GM12878 (cell line): ENCODE measurements at regions not wholly inside any gene's neighbourhood (a gene's known extent, or its start where the extent isn't known, plus 50 kb on each side); places are given as distances from the start of the nearest gene placed in this dataset.

ENCODE experiments used
- ATAC-seq: fragments of 200-7000 bp; cut with Tn5 transposase; 3 replicates; pipeline ENCODE4 v1.9.1; 2020; ENCODE audit warnings: mild to moderate bottlenecking, moderate library complexity
- BruUV-seq: library from RNA; stranded (reverse); fragments of 400-500 nt; replicated peaks from 2 replicates; lab custom pipeline; 2021; lab: Mats Ljungman, UMichigan
- CTCF ChIA-PET: fragments of 300-600 bp; sonication (Branson Sonifier 250); formaldehyde crosslinking; extraction: SDS; loops from one replicate; lab custom pipeline; 2021; ENCODE audit warnings: inconsistent platforms; lab: Yijun Ruan, JAX
- POLR2A ChIA-PET: fragments of 350-600 bp; formaldehyde crosslinking; extraction: SDS; loops from one replicate; lab custom pipeline; 2021; ENCODE audit warnings: inconsistent platforms; lab: Charles Lee
- RAD21 ChIA-PET: fragments of 300-600 bp; sonication (Branson Sonifier 250); formaldehyde crosslinking; loops from one replicate; lab custom pipeline; 2023; ENCODE audit warnings: antibody characterized with exemption; ENCODE audit not compliant: unreplicated experiment; lab: Charles Lee
- SMC1A ChIA-PET: fragments of 300-600 bp; sonication (Branson Sonifier 250); formaldehyde crosslinking; loops from one replicate; lab custom pipeline; 2023; ENCODE audit not compliant: unreplicated experiment, uncharacterized antibody; lab: Charles Lee
- DNase-seq: peaks from one replicate; pipeline ENCODE4 v3.0.0-alpha.2; 2011; ENCODE audit warnings: low read depth, low spot score
- FAIRE-seq: peaks from 3 replicates; lab custom pipeline; 2011; peaks lifted over from hg19 to GRCh38; lab: Jason Lieb, UNC
- H2AFZ ChIP-seq: 2 replicates; pipeline ENCODE4 v1.6.0; 2011; ENCODE audit warnings: low read depth, low read length, control low read depth; ENCODE audit not compliant: control insufficient read depth
- H3K27ac ChIP-seq: 2 replicates; pipeline ENCODE4 v1.5.1; 2011; ENCODE audit warnings: control low read depth; ENCODE audit not compliant: control insufficient read depth, insufficient read depth
- H3K27me3 ChIP-seq, 2 experiments: replicated peaks in 1 of 2; 2 replicates each; pipeline versions ENCODE4 v1.6.0 to v1.6.1; 2011; ENCODE audit warnings: low read length in 1 of 2; ENCODE audit not compliant: control insufficient read depth in 2 of 2, insufficient read depth in 2 of 2
- H3K36me3 ChIP-seq, 2 experiments: 2 replicates each; pipeline ENCODE4 v1.5.1; 2011; ENCODE audit warnings: low read length in 1 of 2; ENCODE audit not compliant: control insufficient read depth in 2 of 2, insufficient read depth in 2 of 2
- H3K4me1 ChIP-seq: 2 replicates; pipeline ENCODE4 v1.6.1; 2011; ENCODE audit warnings: mild to moderate bottlenecking, low read length, moderate library complexity, mixed read lengths; ENCODE audit not compliant: control insufficient read depth, insufficient read depth
- H3K4me2 ChIP-seq: 2 replicates; pipeline ENCODE4 v1.6.0; 2011; ENCODE audit warnings: control low read depth; ENCODE audit not compliant: control insufficient read depth, insufficient read depth
- H3K4me3 ChIP-seq: fragments of 200-600 bp; sonication (generic); 2 replicates; pipeline ENCODE4 v1.5.1; 2016
- H3K79me2 ChIP-seq: 2 replicates; pipeline ENCODE4 v1.6.0; 2011; ENCODE audit warnings: low read length; ENCODE audit not compliant: control insufficient read depth, insufficient read depth
- H3K9ac ChIP-seq: 2 replicates; pipeline ENCODE4 v1.8.0; 2011; ENCODE audit warnings: low read length, control low read depth, mixed read lengths; ENCODE audit not compliant: control insufficient read depth, insufficient read depth
- H3K9me3 ChIP-seq: replicated peaks from 3 replicates; pipeline ENCODE4 v1.5.1; 2011; ENCODE audit warnings: mild to moderate bottlenecking, low read length; ENCODE audit not compliant: control insufficient read depth, insufficient read depth
- H4K20me1 ChIP-seq: 2 replicates; pipeline ENCODE4 v1.6.0; 2011; ENCODE audit not compliant: control insufficient read depth, insufficient read depth
- CEBPZ ChIP-seq: fragments of 150-350 bp; IDR thresholded peaks from 2 replicates; pipeline ENCODE4 v1.6.1; 2016; ENCODE audit warnings: low read depth, low read length
- E2F8 ChIP-seq: fragments of 450-650 bp; IDR thresholded peaks from 2 replicates; pipeline ENCODE4 v1.6.1; 2018; ENCODE audit warnings: mild to moderate bottlenecking, low read depth, moderate library complexity; ENCODE audit not compliant: partially characterized antibody
- FOS ChIP-seq: IDR thresholded peaks from 3 replicates; pipeline ENCODE4 v1.6.1; 2011; ENCODE audit warnings: borderline replicate concordance; ENCODE audit not compliant: insufficient read length; ENCODE audit errors: extremely low read depth
- KLF5 ChIP-seq: fragments of 450-650 bp; IDR thresholded peaks from 2 replicates; pipeline ENCODE4 v1.6.1; 2014; ENCODE audit warnings: mild to moderate bottlenecking; ENCODE audit not compliant: partially characterized antibody
- NFYA ChIP-seq: IDR thresholded peaks from 2 replicates; pipeline ENCODE4 v1.6.1; 2011; ENCODE audit warnings: low read depth, mild to moderate bottlenecking, low read length, improper control_type of control experiment, borderline replicate concordance
- RAD21 ChIP-seq: IDR thresholded peaks from 2 replicates; pipeline ENCODE4 v1.6.1; 2011; ENCODE audit warnings: mild to moderate bottlenecking, low read depth, low read length, moderate library complexity; ENCODE audit not compliant: insufficient read depth
- RAD51 ChIP-seq: fragments of 450-650 bp; IDR thresholded peaks from 2 replicates; pipeline ENCODE4 v1.6.1; 2016; ENCODE audit warnings: moderate library complexity, mild to moderate bottlenecking, inconsistent platforms
- RBBP5 ChIP-seq: fragments of 200-600 bp; sonication (generic); conservative IDR thresholded peaks from 2 replicates; pipeline ENCODE4 v1.6.1; 2016
- WGBS: methylation state at CpG from one replicate; pipeline ENCODE4 v1.1.6; 2016; ENCODE audit warnings: low lambda C conversion rate; ENCODE audit not compliant: insufficient replicate concordance, insufficient coverage; ENCODE audit errors: missing lambda C conversion rate; 5-methylcytosine and 5-hydroxymethylcytosine counted together
- in situ Hi-C: fragments of 300-500 bp; cut with MboI; formaldehyde crosslinking; loops from 9 replicates; pipeline ENCODE4 v1.14.3; 2018; ENCODE audit warnings: mixed read lengths
- intact Hi-C: fragments of 100-400 bp; cut with micrococcal nuclease; formaldehyde crosslinking; loops from one replicate; pipeline ENCODE4 v1.14.2; 2022; ENCODE audit not compliant: unreplicated experiment
- TF ChIP-seq, protein P1 (sequence below): fragments of 450-650 bp; IDR thresholded peaks from 2 replicates; pipeline ENCODE4 v1.6.1; 2017; ENCODE audit warnings: mild to moderate bottlenecking, low read depth, inconsistent platforms; ENCODE audit not compliant: poor library complexity, severe bottlenecking
- TF ChIP-seq, protein P2 (sequence below): fragments of 450-650 bp; IDR thresholded peaks from 2 replicates; pipeline ENCODE4 v1.6.1; 2016; ENCODE audit warnings: mild to moderate bottlenecking

DNA sequence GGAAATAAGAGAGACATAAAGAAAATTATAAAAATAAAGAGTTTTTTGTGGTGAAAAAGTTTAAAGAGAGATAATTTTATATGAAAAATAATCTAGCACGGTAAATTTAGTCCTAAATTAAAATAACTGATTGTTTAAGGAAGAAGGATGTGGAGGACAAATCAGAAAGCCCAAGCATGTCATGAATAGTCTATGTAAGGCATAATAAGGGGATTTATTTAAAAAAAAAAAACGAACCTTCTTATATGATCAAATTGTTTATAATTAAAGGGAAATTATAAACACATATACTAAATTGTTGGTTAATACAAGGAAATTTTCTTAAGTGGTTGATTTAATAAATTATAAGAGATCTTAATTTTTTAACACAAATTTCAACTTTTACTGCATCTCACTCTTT is 551.8 kb upstream of the TYRP1 start (continued):
- TF ChIP-seq FOS (no peak), RAD21 (no peak)

DNA sequence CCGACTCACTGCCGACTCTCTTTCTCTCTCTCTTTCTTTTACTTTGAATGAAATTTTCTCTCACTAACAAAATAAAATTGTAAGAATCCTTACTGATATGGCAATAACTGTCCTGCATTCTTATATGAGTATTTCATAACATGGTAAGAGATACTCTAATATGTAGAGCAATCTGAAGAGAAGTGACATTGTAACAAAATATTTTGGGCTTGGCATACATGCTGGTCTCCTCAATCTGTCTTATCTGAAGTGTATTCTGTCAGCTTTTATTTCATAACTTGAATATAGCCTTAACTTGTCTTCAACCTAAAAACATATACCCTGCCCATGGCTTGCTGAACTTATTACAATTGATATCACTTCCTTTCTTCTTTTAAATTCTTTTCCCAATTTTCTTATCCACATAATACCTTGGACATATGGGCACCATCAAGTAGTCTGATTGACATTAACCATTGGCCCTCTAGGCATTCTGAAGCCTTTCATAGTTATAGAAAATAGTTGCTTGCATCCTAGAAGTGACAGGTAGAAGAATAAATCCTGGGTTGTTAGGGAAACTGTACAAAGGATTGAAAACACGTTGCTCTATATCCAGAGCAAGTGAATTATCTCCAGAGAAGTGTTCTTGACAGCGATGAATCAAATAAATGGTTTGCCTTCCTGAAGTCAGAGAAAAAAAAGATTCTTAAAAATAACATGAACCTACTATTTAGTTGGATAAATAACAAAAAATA is 537.6 kb upstream of the TYRP1 start:
- Histone ChIP-seq H3K4me3 (no peak overlapping the region), H3K4me2 (no peak overlapping the region), H3K4me1 (no peaks in the 10 kb centered on the region), H3K27ac (no peak overlapping the region), H3K9me3 (no peaks in the 10 kb centered on the region), H3K79me2 (no peaks in the 10 kb centered on the region), H2AFZ (no peak overlapping the region), H4K20me1 (no peaks in the 10 kb centered on the region), H3K36me3 (no peaks in the 10 kb centered on the region), H3K9ac (no peak overlapping the region), H3K27me3 (no peaks in the 10 kb centered on the region)
- CTCF ChIA-PET, result no interaction called here
- in situ Hi-C loops, result no loop called here
- WGBS, result 14% methylated on average over 4 of the region's 4 CpGs
- intact Hi-C loops, result no loop called here
- FAIRE-seq (no peak), DNase-seq (no peak), ATAC-seq (no peak)
- POLR2A ChIA-PET, result no interaction called here
- TF ChIP-seq NFYA (no peak), RAD51 (no peak), CEBPZ (no peak), E2F8 (no peak), KLF5 (no peak), RBBP5 (no peak)
- TF ChIP-seq, protein P1, sequence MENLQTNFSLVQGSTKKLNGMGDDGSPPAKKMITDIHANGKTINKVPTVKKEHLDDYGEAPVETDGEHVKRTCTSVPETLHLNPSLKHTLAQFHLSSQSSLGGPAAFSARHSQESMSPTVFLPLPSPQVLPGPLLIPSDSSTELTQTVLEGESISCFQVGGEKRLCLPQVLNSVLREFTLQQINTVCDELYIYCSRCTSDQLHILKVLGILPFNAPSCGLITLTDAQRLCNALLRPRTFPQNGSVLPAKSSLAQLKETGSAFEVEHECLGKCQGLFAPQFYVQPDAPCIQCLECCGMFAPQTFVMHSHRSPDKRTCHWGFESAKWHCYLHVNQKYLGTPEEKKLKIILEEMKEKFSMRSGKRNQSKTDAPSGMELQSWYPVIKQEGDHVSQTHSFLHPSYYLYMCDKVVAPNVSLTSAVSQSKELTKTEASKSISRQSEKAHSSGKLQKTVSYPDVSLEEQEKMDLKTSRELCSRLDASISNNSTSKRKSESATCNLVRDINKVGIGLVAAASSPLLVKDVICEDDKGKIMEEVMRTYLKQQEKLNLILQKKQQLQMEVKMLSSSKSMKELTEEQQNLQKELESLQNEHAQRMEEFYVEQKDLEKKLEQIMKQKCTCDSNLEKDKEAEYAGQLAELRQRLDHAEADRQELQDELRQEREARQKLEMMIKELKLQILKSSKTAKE, result no peak
- TF ChIP-seq, protein P2, sequence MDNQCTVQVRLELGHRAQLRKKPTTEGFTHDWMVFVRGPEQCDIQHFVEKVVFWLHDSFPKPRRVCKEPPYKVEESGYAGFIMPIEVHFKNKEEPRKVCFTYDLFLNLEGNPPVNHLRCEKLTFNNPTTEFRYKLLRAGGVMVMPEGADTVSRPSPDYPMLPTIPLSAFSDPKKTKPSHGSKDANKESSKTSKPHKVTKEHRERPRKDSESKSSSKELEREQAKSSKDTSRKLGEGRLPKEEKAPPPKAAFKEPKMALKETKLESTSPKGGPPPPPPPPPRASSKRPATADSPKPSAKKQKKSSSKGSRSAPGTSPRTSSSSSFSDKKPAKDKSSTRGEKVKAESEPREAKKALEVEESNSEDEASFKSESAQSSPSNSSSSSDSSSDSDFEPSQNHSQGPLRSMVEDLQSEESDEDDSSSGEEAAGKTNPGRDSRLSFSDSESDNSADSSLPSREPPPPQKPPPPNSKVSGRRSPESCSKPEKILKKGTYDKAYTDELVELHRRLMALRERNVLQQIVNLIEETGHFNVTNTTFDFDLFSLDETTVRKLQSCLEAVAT, result no peak
- BruUV-seq, result no TSS peak
- SMC1A ChIA-PET, result no interaction called here
- RAD21 ChIA-PET, result no interaction called here
